ENCODE measurements at regions not wholly inside any gene's neighbourhood (a gene's known extent, or its start where the extent isn't known, plus 50 kb on each side); places are given as distances from the start of the nearest gene placed in this dataset.

DNA sequence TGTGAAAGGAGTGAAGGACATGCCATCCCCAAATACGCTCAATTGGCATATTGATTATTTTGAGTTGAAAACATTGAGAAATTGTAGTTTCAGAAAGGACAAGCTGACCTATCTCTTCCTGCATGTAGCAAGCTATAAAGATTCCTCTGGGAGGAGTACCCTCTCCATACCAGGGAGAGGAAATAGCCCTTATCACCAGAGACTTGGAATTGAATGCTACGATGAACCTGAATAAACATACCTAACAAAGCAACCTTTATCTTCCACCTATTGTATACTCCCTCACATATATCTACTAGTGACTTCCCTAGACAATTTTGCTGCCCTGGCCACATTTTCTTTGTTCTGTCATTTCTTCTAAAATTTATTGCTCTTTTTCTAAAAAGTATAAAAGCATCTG, 150.2 kb upstream of the EEPD1 start:
- Histone ChIP-seq H3K4me2 (no peak overlapping the region), H3K9me3 (no peaks in the 10 kb centered on the region), H3K27ac (no peak overlapping the region), H3K4me3 (no peak overlapping the region), H3K4me1 (no peaks in the 10 kb centered on the region)
- 89% methylated on average over 2 of the region's 2 CpGs for WGBS (ENCODE audit: missing lambda C conversion rate)
- ChIA-PET CTCF (interaction anchor here (0.5 to 1.3 kb wide), 2 partner anchors 36 to 288 kb away, joined by 4 read pairs; no protein-coding TSS in a partner anchor), POLR2A (no interaction called here)
- TF ChIP-seq RCOR1 (IDR thresholded peaks at IDR 0.05; ENCODE audit: low read depth, low read length) (no peak), PHF8 (IDR thresholded peaks at IDR 0.05; ENCODE audit: borderline replicate concordance, low read depth) (no peak), SMC3 (IDR thresholded peaks at IDR 0.05) (no peak), NPAS2 (CRISPR knock-in tag; IDR thresholded peaks at IDR 0.05; ENCODE audit: borderline replicate concordance) (no peak), TP53 (CRISPR knock-in tag; IDR thresholded peaks at IDR 0.05) (no peak), HOXA7 (CRISPR knock-in tag; IDR thresholded peaks at IDR 0.05) (no peak), FOSB (CRISPR knock-in tag; IDR thresholded peaks at IDR 0.05) (no peak), CBX8 (IDR thresholded peaks at IDR 0.05) (no peak), MAFK (IDR thresholded peaks at IDR 0.05; ENCODE audit: partially characterized antibody) (no peak), NFE2L2 (conservative IDR thresholded peaks at IDR 0.05; ENCODE audit: low read length) (no peak), EP300 (IDR thresholded peaks at IDR 0.05) (no peak), HOXB13 (CRISPR knock-in tag; IDR thresholded peaks at IDR 0.05; ENCODE audit: low read depth) (no peak)
- TF ChIP-seq, protein P1, sequence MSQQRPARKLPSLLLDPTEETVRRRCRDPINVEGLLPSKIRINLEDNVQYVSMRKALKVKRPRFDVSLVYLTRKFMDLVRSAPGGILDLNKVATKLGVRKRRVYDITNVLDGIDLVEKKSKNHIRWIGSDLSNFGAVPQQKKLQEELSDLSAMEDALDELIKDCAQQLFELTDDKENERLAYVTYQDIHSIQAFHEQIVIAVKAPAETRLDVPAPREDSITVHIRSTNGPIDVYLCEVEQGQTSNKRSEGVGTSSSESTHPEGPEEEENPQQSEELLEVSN (IDR thresholded peaks at IDR 0.05; ENCODE audit: borderline replicate concordance, low read depth) = no peak
- TF ChIP-seq, protein P2, sequence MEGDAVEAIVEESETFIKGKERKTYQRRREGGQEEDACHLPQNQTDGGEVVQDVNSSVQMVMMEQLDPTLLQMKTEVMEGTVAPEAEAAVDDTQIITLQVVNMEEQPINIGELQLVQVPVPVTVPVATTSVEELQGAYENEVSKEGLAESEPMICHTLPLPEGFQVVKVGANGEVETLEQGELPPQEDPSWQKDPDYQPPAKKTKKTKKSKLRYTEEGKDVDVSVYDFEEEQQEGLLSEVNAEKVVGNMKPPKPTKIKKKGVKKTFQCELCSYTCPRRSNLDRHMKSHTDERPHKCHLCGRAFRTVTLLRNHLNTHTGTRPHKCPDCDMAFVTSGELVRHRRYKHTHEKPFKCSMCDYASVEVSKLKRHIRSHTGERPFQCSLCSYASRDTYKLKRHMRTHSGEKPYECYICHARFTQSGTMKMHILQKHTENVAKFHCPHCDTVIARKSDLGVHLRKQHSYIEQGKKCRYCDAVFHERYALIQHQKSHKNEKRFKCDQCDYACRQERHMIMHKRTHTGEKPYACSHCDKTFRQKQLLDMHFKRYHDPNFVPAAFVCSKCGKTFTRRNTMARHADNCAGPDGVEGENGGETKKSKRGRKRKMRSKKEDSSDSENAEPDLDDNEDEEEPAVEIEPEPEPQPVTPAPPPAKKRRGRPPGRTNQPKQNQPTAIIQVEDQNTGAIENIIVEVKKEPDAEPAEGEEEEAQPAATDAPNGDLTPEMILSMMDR (IDR thresholded peaks at IDR 0.05) = no peak
- TF ChIP-seq, protein P3, sequence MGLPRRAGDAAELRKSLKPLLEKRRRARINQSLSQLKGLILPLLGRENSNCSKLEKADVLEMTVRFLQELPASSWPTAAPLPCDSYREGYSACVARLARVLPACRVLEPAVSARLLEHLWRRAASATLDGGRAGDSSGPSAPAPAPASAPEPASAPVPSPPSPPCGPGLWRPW (IDR thresholded peaks at IDR 0.05) = no peak
- TF ChIP-seq, protein P4, sequence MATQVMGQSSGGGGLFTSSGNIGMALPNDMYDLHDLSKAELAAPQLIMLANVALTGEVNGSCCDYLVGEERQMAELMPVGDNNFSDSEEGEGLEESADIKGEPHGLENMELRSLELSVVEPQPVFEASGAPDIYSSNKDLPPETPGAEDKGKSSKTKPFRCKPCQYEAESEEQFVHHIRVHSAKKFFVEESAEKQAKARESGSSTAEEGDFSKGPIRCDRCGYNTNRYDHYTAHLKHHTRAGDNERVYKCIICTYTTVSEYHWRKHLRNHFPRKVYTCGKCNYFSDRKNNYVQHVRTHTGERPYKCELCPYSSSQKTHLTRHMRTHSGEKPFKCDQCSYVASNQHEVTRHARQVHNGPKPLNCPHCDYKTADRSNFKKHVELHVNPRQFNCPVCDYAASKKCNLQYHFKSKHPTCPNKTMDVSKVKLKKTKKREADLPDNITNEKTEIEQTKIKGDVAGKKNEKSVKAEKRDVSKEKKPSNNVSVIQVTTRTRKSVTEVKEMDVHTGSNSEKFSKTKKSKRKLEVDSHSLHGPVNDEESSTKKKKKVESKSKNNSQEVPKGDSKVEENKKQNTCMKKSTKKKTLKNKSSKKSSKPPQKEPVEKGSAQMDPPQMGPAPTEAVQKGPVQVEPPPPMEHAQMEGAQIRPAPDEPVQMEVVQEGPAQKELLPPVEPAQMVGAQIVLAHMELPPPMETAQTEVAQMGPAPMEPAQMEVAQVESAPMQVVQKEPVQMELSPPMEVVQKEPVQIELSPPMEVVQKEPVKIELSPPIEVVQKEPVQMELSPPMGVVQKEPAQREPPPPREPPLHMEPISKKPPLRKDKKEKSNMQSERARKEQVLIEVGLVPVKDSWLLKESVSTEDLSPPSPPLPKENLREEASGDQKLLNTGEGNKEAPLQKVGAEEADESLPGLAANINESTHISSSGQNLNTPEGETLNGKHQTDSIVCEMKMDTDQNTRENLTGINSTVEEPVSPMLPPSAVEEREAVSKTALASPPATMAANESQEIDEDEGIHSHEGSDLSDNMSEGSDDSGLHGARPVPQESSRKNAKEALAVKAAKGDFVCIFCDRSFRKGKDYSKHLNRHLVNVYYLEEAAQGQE (IDR thresholded peaks at IDR 0.05) = no peak
- DNase-seq (ENCODE audit: low read depth in 1 of 2, low spot score in 1 of 2) = no peak
- no peak for FAIRE-seq
- ATAC-seq = no peak

DNA sequence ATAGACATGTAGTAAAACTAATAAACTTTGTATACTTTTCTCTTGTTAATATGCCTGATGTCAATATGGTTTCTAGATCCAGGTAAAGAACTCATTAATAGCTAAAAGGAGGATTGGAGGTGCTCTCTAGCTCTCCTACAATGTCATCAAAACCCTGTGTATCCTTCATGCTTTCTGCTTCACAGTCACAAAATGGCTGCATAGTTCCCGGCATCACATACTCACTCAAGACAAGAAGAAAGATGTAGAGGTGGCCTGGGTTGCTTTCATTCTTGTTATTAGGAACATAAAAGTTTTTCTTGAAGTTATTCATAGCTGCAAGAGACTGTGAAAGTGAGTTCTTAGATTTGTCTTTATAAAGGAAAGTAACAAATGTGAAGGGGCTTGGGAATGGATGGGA, 149.7 kb upstream of the EEPD1 start:
- ATAC-seq (no peak), DNase-seq (ENCODE audit: low read depth in 1 of 2, low spot score in 1 of 2) (no peak), FAIRE-seq (no peak)
- TF ChIP-seq EP300 (IDR thresholded peaks at IDR 0.05) (no peak), POLR2A (IDR thresholded peaks at IDR 0.05; ENCODE audit: low read length) (no peak), EHF (CRISPR knock-in tag; IDR thresholded peaks at IDR 0.05) (no peak), FOSL2 (IDR thresholded peaks at IDR 0.05) (no peak), FOSL2 (CRISPR knock-in tag; IDR thresholded peaks at IDR 0.05) (no peak), ESRRA (IDR thresholded peaks at IDR 0.05; ENCODE audit: borderline replicate concordance, low read length) (no peak), HEYL (CRISPR knock-in tag; IDR thresholded peaks at IDR 0.05) (no peak), FOSB (CRISPR knock-in tag; IDR thresholded peaks at IDR 0.05) (no peak), HOXB5 (CRISPR knock-in tag; IDR thresholded peaks at IDR 0.05) (no peak)
- TF ChIP-seq, protein P5, sequence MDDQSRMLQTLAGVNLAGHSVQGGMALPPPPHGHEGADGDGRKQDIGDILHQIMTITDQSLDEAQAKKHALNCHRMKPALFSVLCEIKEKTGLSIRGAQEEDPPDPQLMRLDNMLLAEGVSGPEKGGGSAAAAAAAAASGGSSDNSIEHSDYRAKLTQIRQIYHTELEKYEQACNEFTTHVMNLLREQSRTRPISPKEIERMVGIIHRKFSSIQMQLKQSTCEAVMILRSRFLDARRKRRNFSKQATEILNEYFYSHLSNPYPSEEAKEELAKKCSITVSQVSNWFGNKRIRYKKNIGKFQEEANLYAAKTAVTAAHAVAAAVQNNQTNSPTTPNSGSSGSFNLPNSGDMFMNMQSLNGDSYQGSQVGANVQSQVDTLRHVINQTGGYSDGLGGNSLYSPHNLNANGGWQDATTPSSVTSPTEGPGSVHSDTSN (IDR thresholded peaks at IDR 0.05) = no peak
- TF ChIP-seq, protein P3 (IDR thresholded peaks at IDR 0.05) = no peak
- CTCF ChIA-PET = interaction anchor here (0.5 to 1.4 kb wide), 4 partner anchors 17 to 288 kb away, joined by 3 to 4 read pairs (median 4); no protein-coding TSS in a partner anchor
- no peaks in the 10 kb centered on the region for H3K4me1 ChIP-seq
- no peaks in the 10 kb centered on the region for H3K9me3 ChIP-seq
- H3K4me2 ChIP-seq = no peak overlapping the region
- POLR2A ChIA-PET = no interaction called here
- 64% methylated on average over 1 of the region's 1 CpG for WGBS (ENCODE audit: missing lambda C conversion rate)
- H3K27ac ChIP-seq = no peak overlapping the region
- H3K4me3 ChIP-seq = no peak overlapping the region
